Duodenal mucosa (tissue), 2 donors: ENCODE measurements at regions not wholly inside any gene's neighbourhood (a gene's known extent, or its start where the extent isn't known, plus 50 kb on each side); places are given as distances from the start of the nearest gene placed in this dataset.

Experiments used
- H3K27ac ChIP-seq: one replicate; pipeline ENCODE4 v1.7.0; 2013; ENCODE audit warnings: low read depth, low read length
- H3K27me3 ChIP-seq, 2 donors: one replicate each; pipeline ENCODE4 v1.7.0; 2013; ENCODE audit warnings: low read length in 2 of 2, control low read depth in 1 of 2; ENCODE audit not compliant: insufficient read depth in 2 of 2, control insufficient read depth in 1 of 2
- H3K36me3 ChIP-seq, 2 donors: one replicate each; pipeline ENCODE4 v1.7.0; 2013; ENCODE audit warnings: low read length in 2 of 2, control low read depth in 1 of 2; ENCODE audit not compliant: insufficient read depth in 2 of 2, control insufficient read depth in 1 of 2
- H3K4me1 ChIP-seq, 2 donors: one replicate each; pipeline ENCODE4 v1.7.0; 2013; ENCODE audit warnings: low read length in 2 of 2, control low read depth in 1 of 2; ENCODE audit not compliant: insufficient read depth in 2 of 2, control insufficient read depth in 1 of 2
- H3K4me3 ChIP-seq, 2 donors: one replicate each; pipeline ENCODE4 v1.7.0; 2013; ENCODE audit warnings: low read length in 2 of 2, low read depth in 1 of 2
- H3K9ac ChIP-seq, 2 donors: one replicate each; pipeline ENCODE4 v1.7.0; 2013; ENCODE audit warnings: low read length in 2 of 2, low read depth in 1 of 2
- H3K9me3 ChIP-seq, 2 donors: one replicate each; pipeline ENCODE4 v1.7.0; 2013; ENCODE audit warnings: low read length in 2 of 2, control low read depth in 1 of 2; ENCODE audit not compliant: control insufficient read depth in 1 of 2

GRCh38 chr21:25283720-25284119 lies 323.6 kb downstream of the MRPL39 start:
- H3K36me3 ChIP-seq = no peaks in the 10 kb centered on the region
- no peak overlapping the region for H3K27ac ChIP-seq
- H3K27me3 ChIP-seq = no peaks in the 10 kb centered on the region
- no peaks in the 10 kb centered on the region for H3K4me1 ChIP-seq
- no peak overlapping the region for H3K4me3 ChIP-seq
- H3K9ac ChIP-seq = no peak overlapping the region
- no peaks in the 10 kb centered on the region for H3K9me3 ChIP-seq

- H3K9ac ChIP-seq = no peak overlapping the region
- no peak overlapping the region for H3K27ac ChIP-seq
- H3K4me3 ChIP-seq = no peak overlapping the region
- no peaks in the 10 kb centered on the region for H3K27me3 ChIP-seq
- H3K4me1 ChIP-seq = no peaks in the 10 kb centered on the region
- H3K36me3 ChIP-seq = no peaks in the 10 kb centered on the region
- H3K9me3 ChIP-seq = peaks cover 0 to 4% of the 10 kb centered on the region in 2 donors
Observed at GRCh38 chr21:25281134-25281533, 326.1 kb downstream of the MRPL39 start.

GRCh38 chr21:25280061-25280460 lies 327.2 kb downstream of the MRPL39 start:
- no peaks in the 10 kb centered on the region for H3K4me1 ChIP-seq
- no peaks in the 10 kb centered on the region for H3K27me3 ChIP-seq
- H3K27ac ChIP-seq = no peak overlapping the region
- H3K36me3 ChIP-seq = no peaks in the 10 kb centered on the region
- H3K4me3 ChIP-seq = no peak overlapping the region
- peaks cover 0 to 4% of the 10 kb centered on the region in 2 donors for H3K9me3 ChIP-seq
- no peak overlapping the region for H3K9ac ChIP-seq

- Histone ChIP-seq H3K9me3 (peaks cover 0 to 4% of the 10 kb centered on the region in 2 donors), H3K4me1 (no peaks in the 10 kb centered on the region), H3K9ac (no peak overlapping the region), H3K27me3 (no peaks in the 10 kb centered on the region), H3K4me3 (no peak overlapping the region), H3K36me3 (no peaks in the 10 kb centered on the region), H3K27ac (no peak overlapping the region)
Observed at GRCh38 chr21:25273959-25274358, 333.3 kb downstream of the MRPL39 start.

- H3K36me3 ChIP-seq = no peaks in the 10 kb centered on the region
Observed at GRCh38 chr21:25254491-25255174, 352.6 kb downstream of the MRPL39 start.

GRCh38 chr21:25246546-25246945 lies 360.7 kb downstream of the MRPL39 start:
- Histone ChIP-seq H3K9me3 (peaks cover 2 to 7% of the 10 kb centered on the region in 2 donors), H3K27ac (no peak overlapping the region), H3K27me3 (no peaks in the 10 kb centered on the region), H3K4me3 (no peak overlapping the region), H3K4me1 (no peaks in the 10 kb centered on the region), H3K9ac (no peak overlapping the region), H3K36me3 (no peaks in the 10 kb centered on the region)

More at GRCh38 chr21:25254491-25255174, 352.6 kb downstream of the MRPL39 start:
- H3K9me3 ChIP-seq = peaks cover 0 to 4% of the 10 kb centered on the region in 2 donors
- no peaks in the 10 kb centered on the region for H3K27me3 ChIP-seq
- no peak overlapping the region for H3K4me3 ChIP-seq
- no peak overlapping the region for H3K27ac ChIP-seq
- no peaks in the 10 kb centered on the region for H3K4me1 ChIP-seq
- H3K9ac ChIP-seq = no peak overlapping the region

- H3K4me3 ChIP-seq = no peak overlapping the region
- H3K9me3 ChIP-seq = peaks cover 2 to 7% of the 10 kb centered on the region in 2 donors
- no peaks in the 10 kb centered on the region for H3K4me1 ChIP-seq
- H3K36me3 ChIP-seq = no peaks in the 10 kb centered on the region
- no peaks in the 10 kb centered on the region for H3K27me3 ChIP-seq
- no peak overlapping the region for H3K27ac ChIP-seq
- H3K9ac ChIP-seq = no peak overlapping the region
Observed at GRCh38 chr21:25244735-25245134, 362.5 kb downstream of the MRPL39 start.

GRCh38 chr21:25243808-25244207 lies 363.5 kb downstream of the MRPL39 start:
- no peak overlapping the region for H3K9ac ChIP-seq

GRCh38 chr21:25240974-25241373 lies 366.3 kb downstream of the MRPL39 start:
- Histone ChIP-seq H3K9me3 (peaks cover 2 to 12% of the 10 kb centered on the region in 2 donors), H3K36me3 (no peaks in the 10 kb centered on the region), H3K27me3 (no peaks in the 10 kb centered on the region), H3K9ac (no peak overlapping the region), H3K4me3 (no peak overlapping the region), H3K27ac (no peak overlapping the region), H3K4me1 (no peaks in the 10 kb centered on the region)

More at GRCh38 chr21:25243808-25244207, 363.5 kb downstream of the MRPL39 start:
- H3K4me3 ChIP-seq = no peak overlapping the region
- no peaks in the 10 kb centered on the region for H3K36me3 ChIP-seq
- H3K27ac ChIP-seq = no peak overlapping the region
- H3K27me3 ChIP-seq = no peaks in the 10 kb centered on the region
- no peaks in the 10 kb centered on the region for H3K4me1 ChIP-seq
- H3K9me3 ChIP-seq = peaks cover 2 to 7% of the 10 kb centered on the region in 2 donors

GRCh38 chr21:25234857-25235801 lies 372.2 kb downstream of the MRPL39 start:
- H3K36me3 ChIP-seq = no peaks in the 10 kb centered on the region
- peaks cover 4 to 5% of the 10 kb centered on the region in 2 donors for H3K9me3 ChIP-seq
- no peak overlapping the region for H3K4me3 ChIP-seq
- H3K9ac ChIP-seq = no peak overlapping the region
- no peaks in the 10 kb centered on the region for H3K4me1 ChIP-seq
- H3K27ac ChIP-seq = no peak overlapping the region
- no peaks in the 10 kb centered on the region for H3K27me3 ChIP-seq
